Body of pancreas (tissue), 4 donors: ENCODE measurements at regions not wholly inside any gene's neighbourhood (a gene's known extent, or its start where the extent isn't known, plus 50 kb on each side); places are given as distances from the start of the nearest gene placed in this dataset.
"Not testable (repeated sequence)": the region's sequence is repeated elsewhere in the genome, so short reads cannot be mapped to it uniquely, and the experiment has no call there.

Source experiments
- CTCF ChIP-seq, 7 experiments: fragments of 450-650 bp in 4 of 7; fragments of 200-600 bp in 3 of 7; sonication (generic) in 3 of 7; IDR thresholded peaks; one replicate each; pipeline ENCODE4 v1.5.1; 2016 to 2019; ENCODE audit warnings: antibody characterized with exemption in 7 of 7
- POLR2A ChIP-seq, 3 donors: fragments of 450-650 bp; IDR thresholded peaks; one replicate each; pipeline ENCODE4 v1.6.1; 2016; ENCODE audit warnings: antibody characterized with exemption in 3 of 3, mild to moderate bottlenecking in 2 of 3

DNA sequence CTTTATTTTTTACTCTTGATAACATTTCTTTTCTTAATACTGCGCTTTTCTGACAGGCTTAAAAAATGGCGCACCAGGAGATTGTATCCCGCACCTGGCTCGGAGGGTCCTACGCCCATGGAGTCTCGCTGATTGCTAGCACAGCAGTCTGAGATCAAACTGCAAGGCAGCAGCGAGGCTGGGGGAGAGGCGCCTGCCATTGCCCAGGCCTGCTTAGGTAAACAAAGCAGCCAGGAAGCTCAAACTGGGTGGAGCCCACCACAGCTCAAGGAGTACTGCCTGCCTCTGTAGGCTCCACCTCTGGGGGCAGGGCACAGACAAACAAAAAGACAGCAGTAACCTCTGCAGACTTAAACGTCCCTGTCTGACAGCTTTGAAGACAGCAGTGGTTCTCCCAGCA lies 264.2 kb upstream of the EYS start:
- TF ChIP-seq CTCF, POLR2A (IDR thresholded peaks at IDR 0.05): not testable (repeated sequence)
